ENCODE measurements at regions not wholly inside any gene's neighbourhood (a gene's known extent, or its start where the extent isn't known, plus 50 kb on each side); places are given as distances from the start of the nearest gene placed in this dataset.

DNA sequence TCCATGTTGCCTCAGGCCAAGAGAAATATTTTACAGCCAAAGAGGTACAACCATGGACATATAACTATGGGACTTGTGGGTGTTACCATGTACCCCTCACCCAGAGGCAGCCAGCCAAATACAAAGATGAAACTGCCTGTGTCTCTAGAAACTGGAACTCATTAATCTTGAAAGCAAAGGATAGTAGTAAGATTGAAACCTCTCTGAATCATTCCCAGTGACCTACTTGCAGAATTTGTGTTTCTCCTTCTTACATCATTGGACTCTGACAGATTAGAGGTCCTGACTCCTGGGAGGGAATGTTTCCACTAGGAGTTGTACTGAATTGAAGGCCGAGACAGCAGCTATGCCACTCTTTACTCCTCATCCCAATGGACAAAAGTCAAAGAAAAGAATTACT is 257.4 kb upstream of the UBASH3B start:
- no peak for DNase-seq

GRCh38 chr11:122395282-122395681 is 260.2 kb upstream of the UBASH3B start:
- no peak for DNase-seq

DNA sequence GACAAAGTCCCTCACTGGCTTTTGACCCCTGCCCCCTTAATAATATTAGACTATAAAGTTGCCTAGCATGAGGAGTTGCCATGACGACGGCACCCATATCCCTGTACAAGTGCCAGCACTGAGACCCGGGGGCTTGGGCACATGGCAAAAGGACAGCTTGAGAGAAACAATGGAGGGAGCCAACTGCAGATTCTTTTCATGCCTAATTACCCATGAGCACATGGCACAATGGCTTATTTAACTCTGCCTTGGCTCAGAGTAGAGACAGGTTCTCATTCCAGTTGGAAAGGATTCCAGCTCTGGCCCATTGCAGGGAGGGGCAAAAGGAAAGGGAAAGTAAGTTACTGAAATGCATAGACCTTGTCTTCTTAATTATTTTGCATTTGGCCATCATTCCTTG is 261.2 kb upstream of the UBASH3B start:
- no peak for DNase-seq

- no peak for DNase-seq
Measured at GRCh38 chr11:122393209-122393860, 262.2 kb upstream of the UBASH3B start.

DNA sequence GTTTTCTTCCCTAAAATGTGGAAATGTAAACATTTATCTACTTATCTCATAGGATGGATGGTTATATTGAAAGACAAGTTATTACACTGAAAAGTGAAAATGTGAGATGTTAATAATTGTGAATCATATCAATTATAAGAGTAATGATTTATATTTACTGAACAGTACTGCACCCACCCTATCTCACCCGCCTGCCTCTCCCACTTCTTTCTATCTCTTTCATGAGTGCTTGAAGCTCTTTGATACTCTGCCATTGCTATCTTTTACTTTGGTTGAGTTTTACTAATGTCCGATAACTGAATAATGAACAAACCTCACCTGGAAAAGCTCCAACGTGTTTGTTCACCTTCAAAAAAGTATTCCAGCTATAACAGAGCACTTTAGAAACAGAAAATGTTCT is 263.0 kb upstream of the UBASH3B start:
- DNase-seq = no peak

GRCh38 chr11:122391049-122391448 is 264.5 kb upstream of the UBASH3B start:
- no peak for DNase-seq

DNA sequence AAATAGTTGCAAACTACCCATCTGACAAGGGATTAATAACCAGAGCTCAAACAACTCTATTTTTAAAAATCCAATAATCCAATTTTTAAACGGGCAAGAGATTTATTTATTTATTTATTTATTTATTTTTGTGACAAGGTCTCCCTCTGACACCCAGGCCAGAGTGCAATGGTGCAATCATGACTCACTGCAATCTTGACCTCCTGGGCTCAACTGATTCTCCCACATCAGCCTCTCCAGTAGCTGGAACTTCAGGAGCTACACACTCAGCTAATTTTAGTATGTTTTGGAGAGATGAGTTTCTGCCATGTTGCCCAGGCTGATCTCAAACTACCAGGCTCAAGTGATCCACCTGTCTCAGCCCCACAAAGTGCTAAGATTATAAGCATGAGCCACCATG is 267.2 kb upstream of the BLID start:
- no peak for DNase-seq

DNA sequence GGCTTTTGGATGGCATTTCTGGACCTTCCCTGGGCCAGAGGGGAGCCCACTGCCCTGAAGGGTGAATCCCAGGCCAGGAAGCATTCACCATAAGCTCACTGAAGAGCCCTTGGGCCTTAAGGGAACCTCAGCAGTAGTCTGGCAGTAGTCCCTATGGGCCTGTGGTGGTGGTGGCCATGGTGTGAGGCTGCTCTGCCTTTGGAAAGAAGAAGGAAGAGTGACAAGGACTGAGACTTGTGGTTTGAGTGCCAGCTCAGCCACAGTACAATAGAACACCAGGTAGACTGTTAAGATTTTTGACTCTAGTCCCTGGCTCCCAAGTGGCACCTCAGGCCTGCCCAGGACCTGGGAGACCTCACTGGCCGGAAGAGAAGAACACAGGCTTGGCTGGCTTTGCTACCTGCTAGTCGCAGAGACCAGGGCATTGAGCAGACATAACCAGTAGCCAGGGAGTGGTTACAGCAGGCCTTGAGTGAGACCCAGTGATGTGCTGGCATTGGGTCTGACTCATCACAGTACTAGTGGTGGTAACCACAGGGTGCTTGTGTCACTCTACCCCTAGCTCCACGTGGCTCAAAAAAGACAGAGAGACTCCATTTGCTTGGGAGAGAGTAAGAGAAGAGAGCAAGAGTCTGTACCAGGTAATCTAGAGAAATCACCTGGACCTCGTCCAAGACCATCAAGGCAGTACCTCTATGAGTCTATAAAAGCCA is 259.8 kb upstream of the BLID start:
- DNase-seq = no peak

DNA sequence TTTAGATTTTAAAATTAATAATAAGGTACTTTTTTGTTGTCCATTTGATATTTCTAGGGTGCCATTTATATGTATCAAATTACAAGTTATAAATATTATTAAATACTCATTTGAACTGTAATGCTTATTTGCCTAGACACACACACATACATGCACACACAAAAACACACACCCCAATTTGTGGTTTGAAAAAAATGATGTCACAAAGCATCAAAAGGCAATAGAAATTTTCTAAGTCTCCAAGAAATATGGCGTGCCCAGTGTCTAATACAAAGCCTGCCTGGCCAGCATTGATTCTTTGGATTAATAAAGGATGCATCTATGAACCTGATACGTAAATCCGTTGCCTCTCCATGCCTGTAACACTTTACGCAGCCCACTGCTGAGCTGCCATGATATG is 252.8 kb upstream of the BLID start:
- DNase-seq = no peak

DNA sequence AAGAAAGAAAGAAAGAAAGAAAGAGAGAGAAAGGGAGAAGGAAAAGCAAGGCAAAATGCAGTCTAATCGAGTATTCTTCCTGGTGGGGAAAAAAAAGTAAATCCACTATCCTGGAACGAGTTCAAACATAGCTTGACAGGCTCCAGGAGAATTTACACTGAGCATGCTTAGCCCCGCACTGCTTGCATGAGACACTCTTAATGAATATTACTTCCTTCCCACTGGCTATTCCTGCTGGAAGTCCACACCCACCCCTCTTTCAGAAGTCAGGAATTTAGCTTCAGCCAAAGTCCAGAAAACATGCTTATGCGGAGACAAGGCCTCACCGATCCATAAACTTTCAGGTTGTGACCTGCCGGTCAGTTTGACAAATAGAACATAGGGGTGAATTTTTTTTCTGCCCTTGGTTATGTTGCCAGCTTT is 251.8 kb upstream of the BLID start:
- DNase-seq = no peak

GRCh38 chr11:122365610-122366360 is 249.8 kb upstream of the BLID start:
- no peak for DNase-seq

DNA sequence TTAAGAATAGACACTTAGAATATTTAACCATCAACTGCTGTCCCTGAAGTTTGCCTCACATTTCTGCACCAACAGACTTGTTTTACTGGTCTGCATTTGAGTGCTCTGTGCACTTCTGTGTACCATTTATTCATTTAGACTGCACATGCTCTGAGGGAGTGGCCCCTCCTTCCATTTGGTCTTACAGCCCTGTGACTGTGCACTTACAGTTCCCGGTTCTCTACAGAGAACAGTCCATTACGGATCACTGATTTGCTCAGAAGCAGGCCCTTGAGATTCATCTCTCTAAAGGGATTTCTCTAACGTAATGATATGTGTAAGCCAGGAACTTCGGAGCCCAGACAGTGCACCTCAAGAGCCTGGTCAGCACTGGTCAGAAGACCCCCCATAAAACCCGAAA is 247.3 kb upstream of the BLID start:
- DNase-seq = no peak

- no peak for DNase-seq
Measured at GRCh38 chr11:122362381-122362780, 246.4 kb upstream of the BLID start.

DNA sequence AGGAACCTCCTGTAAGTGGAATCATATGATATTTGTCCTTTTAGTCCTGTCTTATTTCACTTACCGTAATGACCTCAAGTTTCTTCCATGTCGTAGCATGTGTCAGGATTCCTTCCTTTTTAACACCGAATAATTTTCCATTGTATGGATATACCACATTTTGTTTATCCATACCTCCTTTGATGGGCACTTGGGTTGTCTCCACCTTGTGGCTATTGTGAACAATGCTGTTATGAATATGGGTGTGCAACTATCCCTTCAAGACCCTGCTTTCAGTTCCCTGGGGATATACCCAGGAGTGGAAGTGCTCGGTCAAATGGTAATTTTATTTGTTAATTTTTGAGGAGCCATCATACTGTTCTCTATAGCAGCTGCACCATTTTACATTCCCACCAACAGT is 244.9 kb upstream of the BLID start:
- no peak for DNase-seq

DNA sequence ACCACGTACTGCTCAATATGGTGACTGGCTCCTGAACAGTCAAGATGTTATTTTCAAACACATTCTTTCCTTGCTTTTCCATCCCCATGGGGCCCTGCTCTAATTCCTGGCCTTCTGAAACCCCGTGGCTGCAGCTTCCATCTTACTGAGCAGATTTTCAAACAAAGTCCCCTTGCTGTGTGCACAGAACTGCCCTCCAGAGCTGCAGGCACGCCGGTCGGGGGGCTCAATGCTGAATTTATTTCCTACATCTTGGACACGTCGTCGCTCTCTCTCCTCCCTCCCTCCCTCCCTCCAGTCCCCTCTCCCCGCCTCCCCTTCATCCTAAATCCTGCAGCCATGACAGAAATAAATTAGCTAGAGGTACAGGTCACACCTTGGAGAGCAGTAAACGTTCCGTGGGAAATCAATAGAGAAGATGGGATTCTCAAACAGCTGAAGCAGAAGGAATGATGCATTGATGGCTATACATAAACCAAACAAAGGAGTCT is 243.1 kb upstream of the BLID start:
- no peak for DNase-seq

- DNase-seq = no peak
Measured at GRCh38 chr11:122358292-122358691, 242.3 kb upstream of the BLID start.

- DNase-seq = no peak
Measured at GRCh38 chr11:122355968-122356367, 240.0 kb upstream of the BLID start.

DNA sequence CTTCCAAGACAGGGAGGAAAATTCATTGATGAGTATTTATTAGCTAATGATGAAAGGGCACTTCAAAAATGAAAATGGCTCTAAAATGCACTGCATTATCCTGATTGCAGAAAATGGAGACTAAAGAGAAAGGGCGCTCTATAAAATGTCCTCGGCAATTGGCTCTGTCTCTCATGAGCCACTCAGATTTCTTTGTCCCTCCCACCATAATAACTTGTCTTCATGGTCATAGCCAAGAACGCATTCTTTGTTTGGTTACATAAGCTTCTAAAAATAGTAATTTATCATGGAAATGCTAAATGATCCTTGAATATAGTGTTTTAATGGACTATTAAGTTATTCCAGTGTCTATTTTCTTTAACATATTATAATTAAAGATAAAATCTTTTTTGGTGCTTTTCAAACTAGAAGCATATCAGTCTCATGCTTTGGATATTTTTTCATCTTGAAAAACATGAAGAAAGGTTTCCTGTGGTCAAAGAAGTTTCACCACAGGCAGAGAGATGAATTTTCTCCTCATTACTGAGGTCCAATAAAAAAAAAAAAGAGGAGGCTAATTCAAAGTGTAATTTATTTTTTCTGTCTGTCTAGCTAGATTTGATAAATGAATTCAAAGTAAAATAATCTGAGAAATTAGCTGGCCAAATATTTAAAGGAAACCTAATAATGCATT is 238.1 kb upstream of the BLID start:
- DNase-seq = no peak

GRCh38 chr11:122353561-122353960 is 237.5 kb upstream of the BLID start:
- no peak for DNase-seq

DNA sequence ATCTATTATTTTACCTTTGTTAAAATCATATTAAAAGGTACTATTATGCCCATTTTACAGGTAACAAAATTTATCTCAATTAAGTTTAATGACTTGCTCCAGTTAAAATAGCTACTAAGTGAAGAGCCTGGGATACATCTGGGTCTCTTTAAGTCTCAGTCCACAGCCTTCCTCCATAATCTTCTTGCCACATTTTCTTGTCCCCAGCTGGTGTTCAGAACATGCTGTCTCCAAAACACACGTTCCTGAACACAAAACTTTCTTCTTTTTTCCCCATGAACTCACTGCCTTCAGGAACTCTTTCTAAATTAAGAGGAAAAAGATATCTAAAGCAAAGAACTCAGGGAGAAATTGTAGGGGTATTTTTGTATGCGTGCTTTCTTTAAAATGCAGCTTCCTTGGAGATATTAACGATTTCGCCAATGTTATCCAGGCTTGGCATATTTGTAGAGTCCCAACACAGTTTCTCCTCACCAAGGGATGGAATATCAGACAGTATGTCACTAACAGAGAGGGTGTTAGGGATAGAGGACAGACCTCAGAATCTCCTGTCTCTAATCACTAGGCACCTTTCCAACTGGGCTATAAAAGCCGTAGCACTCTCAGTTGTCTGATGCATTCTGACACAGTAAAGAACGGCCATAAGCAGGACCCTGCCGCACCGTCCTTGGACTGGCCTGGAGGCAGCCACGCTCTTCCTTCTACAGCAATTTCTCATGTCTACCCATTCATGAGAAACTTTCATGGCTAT is 232.8 kb upstream of the BLID start:
- no peak for DNase-seq

DNA sequence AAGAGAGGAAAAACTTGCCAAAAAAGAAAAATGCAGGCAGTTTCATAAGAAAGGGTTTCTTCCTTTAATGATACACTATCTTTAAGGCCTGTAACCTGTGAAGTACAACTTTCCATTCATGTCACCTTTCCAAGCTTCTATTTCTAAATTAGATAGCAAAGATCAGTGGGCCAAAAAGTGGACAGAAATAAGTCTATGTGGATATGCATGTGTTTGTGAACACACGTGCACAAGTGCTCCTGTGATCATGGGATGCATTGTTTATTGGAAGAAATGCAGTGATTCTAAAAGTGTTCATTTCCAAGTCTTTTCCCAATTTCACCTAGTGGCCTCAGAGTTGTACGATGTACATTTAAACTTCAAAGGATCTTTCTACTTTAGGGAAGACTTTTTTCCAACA is 230.0 kb upstream of the BLID start:
- no peak for DNase-seq

DNA sequence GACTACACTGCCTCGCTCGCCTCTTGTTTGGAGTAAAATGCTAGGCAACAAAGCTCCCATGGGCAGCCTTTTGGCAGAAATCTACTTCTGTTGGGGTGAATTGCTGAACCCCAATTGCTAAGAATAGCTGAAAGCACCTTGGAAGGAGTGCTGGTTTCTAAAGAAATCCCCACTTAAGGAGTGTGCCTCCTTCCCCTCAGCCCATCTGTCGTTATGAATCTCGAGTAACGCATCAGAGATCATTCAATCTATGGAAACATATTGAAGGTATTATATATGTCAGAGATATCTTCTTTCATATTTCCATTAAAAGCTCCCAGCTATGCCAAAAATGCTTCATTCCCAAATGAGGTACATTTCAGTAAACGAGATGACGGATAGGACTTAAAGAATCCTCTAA is 229.6 kb upstream of the BLID start:
- DNase-seq = no peak

- no peak for DNase-seq
Measured at GRCh38 chr11:122344215-122344614, 228.2 kb upstream of the BLID start.

Data from NCI-H510A treated with DMSO at 0.1 percent for 48 hours (cell line).